Thymus (tissue), 11 donors: ENCODE measurements at regions not wholly inside any gene's neighbourhood (a gene's known extent, or its start where the extent isn't known, plus 50 kb on each side); places are given as distances from the start of the nearest gene placed in this dataset.
A peak's percentile ranks its signal among the peaks of the same experiment; 100 is the strongest.

Experiments
- DNase-seq, 9 donors: peaks; one replicate each; pipeline ENCODE4 v3.0.0-alpha.2; 2013; ENCODE audit warnings: low spot score in 9 of 9, low read depth in 6 of 9, missing footprints in 1 of 9
- H3K27ac ChIP-seq, 2 donors: one replicate each; pipeline ENCODE4 v1.5.1; 2013; ENCODE audit warnings: control low read depth in 1 of 2, low read depth in 1 of 2, low read length in 1 of 2, mild to moderate bottlenecking in 1 of 2, moderate library complexity in 1 of 2
- H3K27me3 ChIP-seq, 2 donors: one replicate each; pipeline ENCODE4 v1.5.1; 2013; ENCODE audit warnings: low read length in 1 of 2; ENCODE audit not compliant: control insufficient read depth in 2 of 2, insufficient read depth in 1 of 2
- H3K36me3 ChIP-seq, 2 donors: one replicate each; pipeline ENCODE4 v1.5.1; 2013; ENCODE audit warnings: low read length in 1 of 2, mild to moderate bottlenecking in 1 of 2, moderate library complexity in 1 of 2; ENCODE audit not compliant: control insufficient read depth in 2 of 2, insufficient read depth in 2 of 2
- H3K4me1 ChIP-seq, 2 donors: one replicate each; pipeline ENCODE4 v1.5.1; 2013; ENCODE audit warnings: low read length in 2 of 2; ENCODE audit not compliant: control insufficient read depth in 2 of 2, insufficient read depth in 2 of 2
- H3K4me3 ChIP-seq, 2 donors: one replicate each; pipeline ENCODE4 v1.5.1; 2013; ENCODE audit warnings: low read length in 2 of 2, control low read depth in 1 of 2, mild to moderate bottlenecking in 1 of 2
- H3K9me3 ChIP-seq, 2 donors: one replicate each; pipeline ENCODE4 v1.5.1; 2013; ENCODE audit warnings: low read length in 1 of 2, mild to moderate bottlenecking in 1 of 2; ENCODE audit not compliant: control insufficient read depth in 2 of 2, insufficient read depth in 1 of 2
- WGBS: extraction: QIAGEN DNeasy Blood & Tissue Kit; methylation state at CpG from one replicate; pipeline ENCODE4 v1.1.7; 2013; 5-methylcytosine and 5-hydroxymethylcytosine counted together
- donor health status: healthy.

- DNase-seq, result no peak
- no peaks in the 10 kb centered on the region for H3K36me3 ChIP-seq
- H3K27me3 ChIP-seq, result no peaks in the 10 kb centered on the region
- H3K4me3 ChIP-seq, result no peak overlapping the region
- no peaks in the 10 kb centered on the region for H3K9me3 ChIP-seq
- peaks cover 25 to 27% of the 10 kb centered on the region in 2 donors for H3K4me1 ChIP-seq
- no peak overlapping the region for H3K27ac ChIP-seq
These were observed 119.7 kb downstream of the DTL start for GRCh38 chr1:212155219-212155618.

- Histone ChIP-seq H3K4me1 (peaks cover 42 to 45% of the 10 kb centered on the region in 2 donors), H3K27me3 (no peaks in the 10 kb centered on the region), H3K4me3 (no peak overlapping the region), H3K36me3 (no peaks in the 10 kb centered on the region), H3K27ac (no peak overlapping the region), H3K9me3 (no peaks in the 10 kb centered on the region)
- no peak for DNase-seq
- WGBS, result 92% methylated on average over 6 of the region's 6 CpGs
These were observed 121.7 kb downstream of the DTL start for GRCh38 chr1:212157252-212157651.

- Histone ChIP-seq H3K4me3 (no peak overlapping the region), H3K4me1 (peaks cover 52 to 55% of the 10 kb centered on the region in 2 donors), H3K27ac (peak overlapping the region; percentile 92 to 96), H3K9me3 (no peaks in the 10 kb centered on the region), H3K36me3 (no peaks in the 10 kb centered on the region), H3K27me3 (no peaks in the 10 kb centered on the region)
- WGBS, result 42% methylated on average over 7 of the region's 7 CpGs
- DNase-seq, result peak; percentile 25 to 89 (median 68)
These were observed 123.6 kb downstream of the DTL start for GRCh38 chr1:212158912-212159796.

GRCh38 chr1:212161231-212161781 lies 123.9 kb upstream of the PPP2R5A start:
- 48% methylated on average over 2 of the region's 2 CpGs for whole genome bisulfite sequencing
- H3K36me3 ChIP-seq, result no peaks in the 10 kb centered on the region
- H3K4me1 ChIP-seq, result peaks cover 57 to 58% of the 10 kb centered on the region in 2 donors
- no peak overlapping the region for H3K4me3 ChIP-seq
- no peaks in the 10 kb centered on the region for H3K27me3 ChIP-seq
- DNase-seq, result peak in 1 of 9 donors; percentile 55
- H3K9me3 ChIP-seq, result no peaks in the 10 kb centered on the region
- no peak overlapping the region for H3K27ac ChIP-seq

GRCh38 chr1:212162635-212163034 lies 122.6 kb upstream of the PPP2R5A start:
- peak in 3 of 9 donors; percentile 26 to 56 (median 33) for DNase-seq
- H3K36me3 ChIP-seq, result no peaks in the 10 kb centered on the region
- no peaks in the 10 kb centered on the region for H3K9me3 ChIP-seq
- H3K4me3 ChIP-seq, result no peak overlapping the region
- H3K27me3 ChIP-seq, result no peaks in the 10 kb centered on the region
- peak overlapping the region in 1 of 2 donors; percentile 64 for H3K27ac ChIP-seq
- WGBS, result 6% methylated on average over 5 of the region's 5 CpGs
- peaks cover 55 to 65% of the 10 kb centered on the region in 2 donors for H3K4me1 ChIP-seq

- Histone ChIP-seq H3K36me3 (no peaks in the 10 kb centered on the region), H3K27me3 (no peaks in the 10 kb centered on the region), H3K9me3 (no peaks in the 10 kb centered on the region), H3K4me3 (no peak overlapping the region), H3K27ac (no peak overlapping the region), H3K4me1 (peaks cover 40 to 51% of the 10 kb centered on the region in 2 donors)
- WGBS, result 98% methylated on average over 5 of the region's 5 CpGs
- no peak for DNase-seq
These were observed 120.9 kb upstream of the PPP2R5A start for GRCh38 chr1:212164095-212164872.

GRCh38 chr1:212166244-212166643 lies 119.0 kb upstream of the PPP2R5A start:
- H3K9me3 ChIP-seq, result no peaks in the 10 kb centered on the region
- no peaks in the 10 kb centered on the region for H3K27me3 ChIP-seq
- peaks cover 29 to 33% of the 10 kb centered on the region in 2 donors for H3K4me1 ChIP-seq
- H3K27ac ChIP-seq, result no peak overlapping the region
- no peaks in the 10 kb centered on the region for H3K36me3 ChIP-seq
- H3K4me3 ChIP-seq, result no peak overlapping the region
- 60% methylated on average over 4 of the region's 4 CpGs for WGBS
- DNase-seq, result no peak

GRCh38 chr1:212166644-212167043 lies 118.6 kb upstream of the PPP2R5A start:
- Histone ChIP-seq H3K27ac (no peak overlapping the region), H3K4me3 (no peak overlapping the region), H3K4me1 (peaks cover 25 to 29% of the 10 kb centered on the region in 2 donors), H3K9me3 (no peaks in the 10 kb centered on the region), H3K27me3 (no peaks in the 10 kb centered on the region), H3K36me3 (no peaks in the 10 kb centered on the region)
- 9% methylated on average over 2 of the region's 2 CpGs for WGBS
- DNase-seq, result peak in 1 of 9 donors; percentile 42

GRCh38 chr1:212167098-212167497 lies 118.1 kb upstream of the PPP2R5A start:
- Histone ChIP-seq H3K27ac (no peak overlapping the region), H3K4me3 (no peak overlapping the region), H3K27me3 (no peaks in the 10 kb centered on the region), H3K9me3 (no peaks in the 10 kb centered on the region), H3K36me3 (no peaks in the 10 kb centered on the region), H3K4me1 (peaks cover 21 to 25% of the 10 kb centered on the region in 2 donors)
- no peak for DNase-seq
- 50% methylated on average over 7 of the region's 7 CpGs for WGBS
